Common myeloid progenitor, CD34-positive (primary cell): ENCODE measurements at regions not wholly inside any gene's neighbourhood (a gene's known extent, or its start where the extent isn't known, plus 50 kb on each side); places are given as distances from the start of the nearest gene placed in this dataset.

ENCODE experiments used
- CTCF ChIA-PET: fragments of 350-600 bp; sonication (Branson Sonifier 250); formaldehyde crosslinking; loops from one replicate; lab custom pipeline; 2021; ENCODE audit warnings: antibody characterized with exemption; lab: Charles Lee
- POLR2A ChIA-PET: fragments of 350-600 bp; sonication (Branson Sonifier 250); formaldehyde crosslinking; loops from one replicate; lab custom pipeline; 2021; ENCODE audit warnings: antibody characterized with exemption; lab: Charles Lee
- DNase-seq, 3 donors: peaks; one replicate each; pipeline versions ENCODE4 v3.0.0 to v3.0.0-alpha.2; 2013
- H3K27ac ChIP-seq, 2 experiments: 1 replicate in 1 of 2; 2 replicates in 1 of 2; pipeline ENCODE4 v1.7.0; 2013; ENCODE audit warnings: inconsistent platforms in 2 of 2, low read length in 2 of 2, mild to moderate bottlenecking in 2 of 2, low read depth in 1 of 2, moderate library complexity in 1 of 2; ENCODE audit not compliant: severe bottlenecking in 2 of 2, insufficient read depth in 1 of 2, poor library complexity in 1 of 2
- H3K27me3 ChIP-seq, 5 experiments: replicated peaks in 2 of 5; 1 replicate in 3 of 5; 2 replicates in 2 of 5; pipeline versions ENCODE4 v1.6.1 to v1.7.0; 2013; ENCODE audit warnings: low read length in 4 of 5, mild to moderate bottlenecking in 2 of 5, moderate library complexity in 2 of 5, inconsistent platforms in 1 of 5; ENCODE audit not compliant: insufficient read depth in 5 of 5, control insufficient read depth in 4 of 5
- H3K36me3 ChIP-seq, 4 experiments: 1 replicate in 2 of 4; 2 replicates in 2 of 4; pipeline versions ENCODE4 v1.6.1 to v1.7.0; 2013; ENCODE audit warnings: low read length in 3 of 4, control low read depth in 1 of 4, mild to moderate bottlenecking in 1 of 4; ENCODE audit not compliant: control insufficient read depth in 4 of 4, insufficient read depth in 4 of 4
- H3K4me1 ChIP-seq, 4 experiments: 1 replicate in 3 of 4; 2 replicates in 1 of 4; pipeline versions ENCODE4 v1.6.1 to v1.7.1; 2013; ENCODE audit warnings: low read length in 3 of 4, mild to moderate bottlenecking in 3 of 4, control low read depth in 1 of 4, inconsistent platforms in 1 of 4, moderate library complexity in 1 of 4; ENCODE audit not compliant: control insufficient read depth in 4 of 4, insufficient read depth in 4 of 4; ENCODE audit errors: control extremely low read depth in 1 of 4
- H3K4me3 ChIP-seq, 7 experiments: 1 replicate in 4 of 7; 2 replicates in 3 of 7; pipeline versions ENCODE4 v1.5.1 to v1.7.0; 2013; ENCODE audit warnings: mild to moderate bottlenecking in 7 of 7, low read length in 6 of 7, moderate library complexity in 6 of 7, inconsistent platforms in 2 of 7, low read depth in 2 of 7, control low read depth in 1 of 7; ENCODE audit not compliant: insufficient read depth in 4 of 7, control insufficient read depth in 1 of 7; ENCODE audit errors: extremely low read depth in 1 of 7
- H3K9me3 ChIP-seq, 5 experiments: 1 replicate in 4 of 5; 2 replicates in 1 of 5; pipeline versions ENCODE4 v1.6.1 to v1.7.1; 2013; ENCODE audit warnings: low read length in 4 of 5, mild to moderate bottlenecking in 2 of 5, inconsistent platforms in 1 of 5, low read depth in 1 of 5, moderate library complexity in 1 of 5; ENCODE audit not compliant: control insufficient read depth in 4 of 5, insufficient read depth in 2 of 5; ENCODE audit errors: control extremely low read depth in 1 of 5
- WGBS: methylation state at CpG from one replicate; pipeline ENCODE4 v1.1.5; 2013; ENCODE audit not compliant: insufficient coverage; 5-methylcytosine and 5-hydroxymethylcytosine counted together

GRCh38 chr9:90053027-90053426 is 448.2 kb downstream of the GADD45G start:
- Histone ChIP-seq H3K4me3 (no peak overlapping the region), H3K9me3 (peaks cover 0 to 6% (median 0%) of the 10 kb centered on the region in 5 experiments), H3K4me1 (no peaks in the 10 kb centered on the region), H3K27ac (no peak overlapping the region), H3K36me3 (no peaks in the 10 kb centered on the region), H3K27me3 (no peaks in the 10 kb centered on the region)
- ChIA-PET POLR2A (no interaction called here), CTCF (interaction anchor here (1.0 kb wide), 1 partner anchor 43 kb away, joined by 4 read pairs; no protein-coding TSS in a partner anchor)
- WGBS: 93% methylated on average over 4 of the region's 5 CpGs
- no peak for DNase-seq

- H3K4me1 ChIP-seq: no peaks in the 10 kb centered on the region
- DNase-seq: no peak
Measured at GRCh38 chr9:90054810-90055209, 450.0 kb downstream of the GADD45G start.

GRCh38 chr9:90055226-90055625 is 450.4 kb downstream of the GADD45G start:
- peaks cover 0 to 6% (median 0%) of the 10 kb centered on the region in 5 experiments for H3K9me3 ChIP-seq
- no peaks in the 10 kb centered on the region for H3K27me3 ChIP-seq
- H3K4me1 ChIP-seq: no peaks in the 10 kb centered on the region
- no peak overlapping the region for H3K27ac ChIP-seq
- POLR2A ChIA-PET: no interaction called here
- DNase-seq: no peak
- H3K36me3 ChIP-seq: no peaks in the 10 kb centered on the region
- CTCF ChIA-PET: no interaction called here
- H3K4me3 ChIP-seq: no peak overlapping the region
- WGBS: 100% methylated on average over 1 of the region's 3 CpGs

More at GRCh38 chr9:90054810-90055209, 450.0 kb downstream of the GADD45G start:
- Histone ChIP-seq H3K27ac (no peak overlapping the region), H3K36me3 (no peaks in the 10 kb centered on the region), H3K4me3 (no peak overlapping the region), H3K27me3 (no peaks in the 10 kb centered on the region), H3K9me3 (peaks cover 0 to 6% (median 0%) of the 10 kb centered on the region in 5 experiments)
- CTCF ChIA-PET: no interaction called here
- POLR2A ChIA-PET: interaction anchor here (0.6 kb wide), 1 partner anchor 1342 kb away, joined by 5 read pairs; no protein-coding TSS in a partner anchor

- no peak for DNase-seq
- Histone ChIP-seq H3K27me3 (no peaks in the 10 kb centered on the region), H3K4me1 (no peaks in the 10 kb centered on the region), H3K4me3 (no peak overlapping the region), H3K27ac (no peak overlapping the region), H3K9me3 (peaks cover 0 to 6% (median 0%) of the 10 kb centered on the region in 5 experiments), H3K36me3 (no peaks in the 10 kb centered on the region)
- ChIA-PET POLR2A (no interaction called here), CTCF (no interaction called here)
- 65% methylated on average over 2 of the region's 3 CpGs for WGBS
Measured at GRCh38 chr9:90057361-90057760, 452.5 kb downstream of the GADD45G start.

GRCh38 chr9:90058182-90058763 is 453.5 kb downstream of the GADD45G start:
- Histone ChIP-seq H3K9me3 (peaks cover 0 to 6% (median 0%) of the 10 kb centered on the region in 5 experiments), H3K4me3 (no peak overlapping the region), H3K4me1 (no peaks in the 10 kb centered on the region), H3K27me3 (no peaks in the 10 kb centered on the region), H3K36me3 (no peaks in the 10 kb centered on the region), H3K27ac (no peak overlapping the region)
- POLR2A ChIA-PET: no interaction called here
- no peak for DNase-seq
- CTCF ChIA-PET: no interaction called here
- WGBS: 96% methylated on average over 3 of the region's 6 CpGs

- CTCF ChIA-PET: no interaction called here
- no peak overlapping the region for H3K27ac ChIP-seq
- peaks cover 0 to 6% (median 0%) of the 10 kb centered on the region in 5 experiments for H3K9me3 ChIP-seq
- 95% methylated on average over 8 of the region's 8 CpGs for WGBS
- no peaks in the 10 kb centered on the region for H3K4me1 ChIP-seq
- DNase-seq: no peak
- POLR2A ChIA-PET: no interaction called here
- H3K27me3 ChIP-seq: no peaks in the 10 kb centered on the region
- no peaks in the 10 kb centered on the region for H3K36me3 ChIP-seq
- no peak overlapping the region for H3K4me3 ChIP-seq
Measured at GRCh38 chr9:90059436-90059835, 454.6 kb downstream of the GADD45G start.

- Histone ChIP-seq H3K36me3 (no peaks in the 10 kb centered on the region), H3K4me1 (no peaks in the 10 kb centered on the region), H3K9me3 (peaks cover 0 to 6% (median 0%) of the 10 kb centered on the region in 5 experiments), H3K4me3 (no peak overlapping the region), H3K27ac (no peak overlapping the region), H3K27me3 (no peaks in the 10 kb centered on the region)
- POLR2A ChIA-PET: no interaction called here
- CTCF ChIA-PET: interaction anchor here (1.8 kb wide), 1 partner anchor 9 kb away, joined by 5 read pairs; no protein-coding TSS in a partner anchor
- DNase-seq: no peak
- WGBS: 90% methylated on average over 6 of the region's 8 CpGs
Measured at GRCh38 chr9:90060256-90060655, 455.4 kb downstream of the GADD45G start.
